ENCODE measurements at regions not wholly inside any gene's neighbourhood (a gene's known extent, or its start where the extent isn't known, plus 50 kb on each side); places are given as distances from the start of the nearest gene placed in this dataset.

DNA sequence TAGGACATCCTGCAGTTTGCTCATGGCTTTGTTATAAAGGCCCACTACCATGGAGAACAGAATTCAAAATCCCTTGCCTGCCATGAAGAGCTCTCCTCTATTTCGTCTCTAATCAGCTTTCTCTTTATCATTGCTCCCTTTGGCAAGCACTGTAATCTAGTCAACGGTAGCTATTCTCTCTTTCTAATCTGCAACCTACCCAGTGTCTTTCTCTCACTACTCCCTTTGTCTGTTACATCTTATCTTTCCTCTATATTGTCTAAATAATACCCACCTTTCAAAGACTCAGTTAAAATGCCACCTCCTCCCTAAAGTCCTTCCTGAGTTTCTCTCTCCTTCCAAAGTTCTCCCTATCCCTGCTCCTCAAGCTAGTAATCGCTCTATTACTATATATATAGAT is 108.1 kb downstream of the FZD1 start:
- TF ChIP-seq POLR2A (conservative IDR thresholded peaks at IDR 0.05) = no peak
- no peak for TF ChIP-seq ZNF696 (CRISPR knock-in tag; conservative IDR thresholded peaks at IDR 0.05)
- no peak for TF ChIP-seq POLR2AphosphoS5 (IDR thresholded peaks at IDR 0.05; ENCODE audit: control insufficient read depth, insufficient read depth, low read depth, low read length)
